GM18519 (cell line): ENCODE measurements at regions not wholly inside any gene's neighbourhood (a gene's known extent, or its start where the extent isn't known, plus 50 kb on each side); places are given as distances from the start of the nearest gene placed in this dataset.

Source experiments
- ATAC-seq: cut with Tn5 transposase; IDR thresholded peaks from one replicate; pipeline ENCODE4 v1.9.1; 2021; ENCODE audit warnings: mild to moderate bottlenecking, moderate library complexity; ENCODE audit not compliant: unreplicated experiment, low FRiP score

DNA sequence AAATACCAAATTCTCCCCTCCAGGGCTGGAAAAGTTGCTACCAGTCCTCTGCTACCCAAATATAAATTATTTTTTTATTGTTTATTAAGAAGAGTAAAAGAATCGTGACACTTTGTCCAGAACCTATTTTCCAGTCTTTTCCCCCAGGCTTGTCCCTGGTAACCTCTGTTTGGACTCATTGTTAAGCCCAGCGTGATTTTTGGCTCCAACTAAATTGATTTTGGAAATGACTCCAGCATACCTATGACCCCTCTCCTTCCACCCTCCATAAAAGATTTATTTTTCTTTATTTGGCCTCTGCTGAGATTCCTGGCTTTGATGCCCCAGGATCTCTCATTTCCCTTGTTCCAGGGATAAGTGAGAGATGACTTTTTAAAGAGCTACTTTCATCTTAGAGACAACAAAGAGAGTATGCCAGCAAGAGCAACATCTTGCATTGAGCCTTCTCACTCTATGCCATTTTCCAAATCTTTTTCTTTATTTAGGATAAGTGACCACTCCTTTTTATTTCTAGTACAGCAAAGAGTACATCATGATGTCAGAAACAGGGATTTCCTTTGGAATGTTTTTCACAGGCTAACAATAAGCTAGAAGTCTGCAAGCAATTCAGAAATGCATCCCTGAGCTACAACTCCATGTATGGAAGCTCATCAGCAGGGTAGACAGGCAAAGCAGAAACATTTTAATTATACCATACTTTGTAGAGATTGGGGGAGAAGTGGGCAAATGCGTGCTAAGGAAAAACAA, 75.8 kb downstream of the DAD1 start:
- no peak for ATAC-seq

DNA sequence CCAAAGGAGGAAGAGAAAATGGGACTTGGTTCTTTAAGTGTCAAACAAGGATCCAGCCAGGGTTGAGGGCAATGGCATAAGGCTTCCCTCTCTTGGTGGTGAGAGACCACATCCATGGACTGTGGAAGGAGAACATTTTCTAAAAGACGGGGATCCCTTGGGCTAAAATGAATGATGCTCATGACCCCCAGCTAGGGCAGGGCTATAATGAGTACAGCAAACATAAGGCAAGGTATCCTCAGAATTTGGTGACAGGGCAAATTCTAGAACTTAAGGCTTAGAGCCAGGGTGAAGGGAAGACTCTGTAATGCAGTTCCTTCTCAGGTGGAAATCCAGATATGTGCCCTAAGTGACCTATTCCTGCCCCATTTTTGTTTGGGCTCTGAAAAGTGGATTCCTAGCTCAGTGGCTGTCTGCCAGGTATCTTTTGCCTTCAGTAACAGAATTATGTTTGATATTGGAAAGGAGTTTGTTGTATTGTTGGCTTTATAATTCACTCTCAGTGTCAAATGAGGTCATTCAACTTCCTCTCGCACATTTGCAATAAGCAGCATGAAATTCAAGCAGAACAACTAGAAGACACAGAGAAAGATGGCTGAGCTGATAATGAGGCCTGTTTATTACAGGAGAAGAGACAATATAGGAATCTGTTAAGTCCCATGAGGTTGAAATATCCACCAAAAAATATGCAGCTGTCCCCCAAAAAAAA, 76.8 kb downstream of the DAD1 start:
- no peak for ATAC-seq

DNA sequence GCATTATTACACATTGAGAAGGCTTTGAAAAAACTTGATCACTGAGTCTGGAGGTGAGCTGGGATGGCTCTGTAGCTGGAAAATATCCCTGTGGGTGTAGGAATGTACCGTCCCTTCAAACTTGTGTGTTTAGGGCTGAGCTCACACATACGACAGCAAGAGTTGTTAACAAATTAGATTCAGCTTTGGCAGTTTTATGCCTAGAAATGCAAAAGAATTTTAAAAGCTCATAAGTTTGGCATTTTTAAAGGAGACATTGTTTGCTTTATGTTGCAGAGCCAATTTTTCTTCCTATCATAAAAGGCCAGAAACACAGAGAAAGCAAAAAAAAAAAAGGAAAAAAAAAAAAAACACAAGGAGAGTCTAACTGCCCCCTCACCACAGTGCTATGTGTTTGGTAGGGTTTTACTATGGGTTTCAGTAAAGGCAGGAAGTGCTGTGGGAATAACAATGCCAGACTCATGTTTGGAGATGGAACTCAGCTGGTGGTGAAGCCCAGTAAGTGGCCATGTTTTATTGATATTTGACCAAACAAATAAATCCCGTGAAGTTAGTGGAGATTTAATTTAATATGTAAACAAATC, 78.4 kb downstream of the DAD1 start:
- no peak for ATAC-seq

GRCh38 chr14:22509751-22510300, 79.2 kb downstream of the DAD1 start:
- ATAC-seq = no peak

- ATAC-seq = no peak
These were observed 79.9 kb downstream of the DAD1 start for GRCh38 chr14:22509036-22509709.

DNA sequence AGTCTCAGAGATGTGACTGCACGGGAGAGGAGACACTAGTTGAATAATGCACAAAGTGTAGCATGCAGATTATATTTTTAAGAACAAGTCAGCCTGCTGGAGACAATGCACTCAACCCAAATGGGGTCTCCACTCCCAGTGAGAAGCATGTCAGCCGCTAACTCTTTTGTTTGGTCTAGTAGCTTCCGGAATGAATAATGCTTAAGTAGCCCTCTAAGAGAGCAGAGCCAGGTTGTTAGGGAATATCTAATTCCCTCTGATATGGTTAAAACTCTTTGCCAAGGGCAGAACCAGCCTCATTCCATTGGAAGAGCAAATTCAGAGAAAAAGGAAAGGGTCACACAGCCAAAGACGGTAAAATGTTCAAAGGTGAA, 80.4 kb downstream of the DAD1 start:
- no peak for ATAC-seq

GRCh38 chr14:22508150-22508457, 80.9 kb downstream of the DAD1 start:
- no peak for ATAC-seq

DNA sequence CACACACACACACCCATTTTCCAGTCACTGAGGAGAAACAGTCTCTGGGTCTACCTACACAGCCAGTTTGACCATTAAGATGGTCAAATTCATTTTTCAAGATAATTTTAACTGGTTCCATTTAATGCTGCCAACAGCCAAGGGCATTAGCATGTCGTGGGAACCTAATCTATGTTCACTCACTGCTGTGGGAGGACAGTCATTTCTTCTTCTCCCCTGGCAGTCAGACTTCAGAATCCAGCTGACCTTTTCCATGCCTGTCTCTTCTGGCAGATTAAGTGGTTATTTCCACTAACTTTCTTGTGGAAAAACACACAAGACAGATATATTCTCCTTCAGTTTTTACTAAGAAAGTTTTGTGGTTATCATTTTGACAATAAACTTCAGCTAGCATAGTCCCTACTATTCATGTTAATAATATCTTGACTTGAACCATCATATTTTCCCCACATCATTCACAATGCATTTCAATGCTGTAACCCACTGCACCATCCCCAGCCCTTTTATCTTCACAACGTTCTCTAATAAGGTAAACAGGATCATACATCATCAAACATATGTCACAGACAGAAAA, 82.2 kb downstream of the DAD1 start:
- no peak for ATAC-seq

- ATAC-seq = no peak
These were observed 82.7 kb downstream of the DAD1 start for GRCh38 chr14:22506378-22506710.

DNA sequence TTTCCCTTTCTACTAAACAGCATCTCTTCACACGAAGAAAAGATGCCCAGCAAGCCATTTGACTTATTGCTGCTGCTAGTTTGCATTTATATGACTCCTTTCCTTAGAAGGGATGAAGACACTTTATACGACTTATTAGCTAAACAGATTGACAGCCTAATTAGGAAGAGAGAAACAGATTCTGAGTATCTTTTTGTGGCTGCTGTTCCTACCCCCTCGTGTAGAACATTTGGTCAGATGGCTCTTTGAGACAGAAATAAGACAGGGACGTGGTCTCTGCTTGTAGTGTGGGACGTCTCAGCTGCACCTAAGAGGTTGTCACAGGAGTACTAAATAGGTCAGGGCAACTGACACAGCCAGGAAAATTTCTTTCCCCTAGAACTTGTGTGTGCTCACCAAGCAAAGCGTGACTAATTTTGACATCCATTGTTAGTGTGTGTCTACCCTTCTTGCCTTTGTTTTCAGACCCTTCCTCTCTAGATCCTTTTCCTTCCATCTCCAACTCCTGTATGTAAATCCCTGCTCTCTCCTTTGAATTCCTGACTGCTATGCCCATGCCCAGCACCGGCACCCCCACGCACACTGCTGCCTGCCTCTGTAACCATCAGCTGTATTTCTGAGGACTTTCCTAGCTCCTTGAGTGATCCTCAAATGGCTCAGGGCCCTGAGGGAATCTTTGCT, 83.2 kb downstream of the DAD1 start:
- peak; percentile 41 for ATAC-seq

GRCh38 chr14:22505309-22505696, 83.7 kb downstream of the DAD1 start:
- no peak for ATAC-seq

GRCh38 chr14:22502551-22502950, 86.5 kb downstream of the DAD1 start:
- ATAC-seq = no peak

DNA sequence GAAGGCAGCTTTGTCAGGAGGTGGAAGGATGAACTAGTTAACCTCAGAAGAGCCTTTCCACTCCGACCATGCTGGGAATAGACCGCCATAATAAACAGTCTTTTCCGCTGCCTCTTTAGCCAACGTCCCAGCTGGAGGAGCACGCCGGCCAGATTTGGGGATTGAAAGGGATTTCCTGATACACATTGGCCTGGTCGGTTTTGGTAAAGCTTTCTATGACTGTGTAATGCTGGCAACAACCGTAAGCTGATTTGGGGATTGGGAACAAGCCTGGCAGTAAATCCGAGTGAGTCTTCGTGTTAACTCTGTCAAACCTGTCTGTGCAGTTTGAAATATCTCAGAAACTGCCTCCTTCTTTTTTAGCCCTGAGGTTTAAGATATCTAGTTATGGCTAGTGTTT, 87.0 kb downstream of the DAD1 start:
- ATAC-seq = no peak

DNA sequence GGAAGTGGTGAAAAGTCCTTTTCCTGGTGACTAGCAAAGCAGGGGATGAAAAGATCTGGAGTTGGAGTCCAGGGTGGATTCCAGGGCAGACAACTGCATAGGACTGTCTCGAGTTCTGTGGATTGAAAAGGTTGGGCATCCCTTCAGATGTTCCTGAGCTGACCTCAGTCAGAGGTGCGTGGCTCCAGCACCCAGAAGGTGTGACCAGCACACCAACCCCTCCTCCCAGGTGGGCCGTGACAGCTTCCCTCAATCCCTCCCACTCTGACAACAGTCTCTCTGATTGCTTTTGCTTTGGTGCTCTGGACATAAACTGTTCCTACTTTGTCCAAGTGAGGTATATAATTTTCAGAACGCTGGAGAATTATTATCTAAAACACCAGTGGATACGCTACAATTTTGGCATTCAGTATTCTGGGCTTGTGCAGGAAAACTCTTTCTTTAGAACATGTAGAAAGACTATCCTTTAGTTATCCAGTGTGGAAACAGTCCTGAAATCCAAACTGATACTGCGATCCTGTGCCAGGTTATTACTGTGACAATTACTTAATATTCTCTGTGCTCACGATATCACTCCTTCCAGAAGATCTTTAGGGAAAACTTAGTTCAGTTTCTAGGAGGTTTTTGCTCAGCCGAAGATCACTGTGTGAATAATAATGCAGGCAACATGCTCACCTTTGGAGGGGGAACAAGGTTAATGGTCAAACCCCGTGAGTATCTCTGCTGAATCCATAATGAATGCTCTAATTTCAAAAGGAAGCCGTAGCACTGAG, 87.9 kb downstream of the DAD1 start:
- ATAC-seq = no peak

DNA sequence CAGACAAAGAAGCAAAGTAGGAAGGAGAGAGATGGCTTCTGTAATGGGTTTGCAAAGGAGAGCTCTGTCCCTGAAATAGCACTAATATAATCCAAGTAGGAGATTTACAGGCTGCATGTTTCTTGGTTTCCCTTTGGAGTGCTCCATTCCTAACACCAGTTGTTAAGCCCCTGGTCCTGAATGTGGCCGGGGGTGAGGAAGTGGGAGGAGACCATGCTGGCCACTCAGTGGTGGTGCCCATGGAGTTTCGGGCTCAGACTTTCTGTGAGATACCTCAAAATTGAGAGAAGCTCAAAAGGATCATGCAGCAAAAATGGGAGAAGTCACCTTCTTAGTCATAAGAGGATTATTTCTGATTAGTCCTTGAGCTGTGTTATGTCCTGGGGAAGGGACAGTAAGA, 88.5 kb downstream of the DAD1 start:
- no peak for ATAC-seq

DNA sequence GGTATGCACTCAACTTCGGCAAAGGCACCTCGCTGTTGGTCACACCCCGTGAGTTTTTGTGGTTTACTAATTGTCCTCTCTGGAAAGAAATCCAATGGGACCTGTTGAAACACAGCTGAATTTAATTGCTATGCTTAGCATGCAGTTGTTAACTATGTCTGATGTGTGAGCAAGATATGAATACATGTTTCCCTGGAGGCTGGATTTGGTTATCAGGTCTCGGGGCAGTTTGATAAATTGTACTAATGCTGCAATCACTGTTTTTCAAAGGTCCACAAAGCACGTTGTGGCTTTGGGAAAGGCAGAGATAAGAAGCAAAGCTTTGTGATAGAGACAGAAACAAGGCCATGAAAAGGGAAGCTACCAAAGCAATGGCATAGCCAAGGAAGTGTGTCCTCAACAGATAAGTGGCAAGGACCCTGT, 91.3 kb downstream of the DAD1 start:
- ATAC-seq = no peak

DNA sequence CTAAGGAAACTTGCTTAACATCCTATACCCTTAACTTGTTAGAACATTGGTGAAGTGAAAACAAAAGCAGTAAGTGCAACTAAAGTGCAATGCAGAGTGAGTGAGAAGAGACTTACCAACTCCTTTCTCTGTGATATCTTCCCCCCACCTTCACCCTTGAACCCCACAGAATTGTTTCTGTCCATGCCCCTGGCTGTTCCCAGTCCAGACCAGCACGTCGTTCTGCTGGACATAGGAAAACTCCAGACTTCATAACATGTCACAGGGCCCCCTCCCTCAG, 91.9 kb downstream of the DAD1 start:
- no peak for ATAC-seq

DNA sequence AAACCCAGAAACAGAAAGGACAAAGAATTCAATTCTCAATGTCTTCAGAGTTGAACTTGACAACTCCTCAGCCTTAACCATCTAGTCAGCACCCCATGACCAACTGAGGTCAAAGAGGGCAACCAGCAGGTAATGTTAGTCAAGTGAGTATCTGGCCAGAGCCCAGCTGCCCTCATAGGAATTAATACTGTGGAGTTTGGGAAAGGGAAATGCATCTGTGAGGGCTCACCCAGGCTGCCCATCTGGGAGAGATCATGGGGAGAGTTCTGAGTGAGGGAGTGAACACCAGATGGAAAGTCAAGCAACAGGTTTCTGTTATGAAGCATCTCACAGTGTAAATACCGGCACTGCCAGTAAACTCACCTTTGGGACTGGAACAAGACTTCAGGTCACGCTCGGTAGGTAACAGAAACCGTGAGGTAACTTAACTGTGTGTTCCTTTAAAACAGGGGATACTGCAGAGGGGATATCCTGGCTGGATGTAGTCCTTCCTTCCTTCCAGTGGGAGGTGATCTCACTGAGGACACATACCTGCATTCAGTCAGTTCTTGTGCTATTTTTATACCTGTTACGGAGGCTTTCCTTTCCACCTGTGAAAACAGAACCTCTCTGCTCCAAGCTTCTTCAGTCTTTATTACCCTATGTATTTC, 94.4 kb downstream of the DAD1 start:
- ATAC-seq = no peak

GRCh38 chr14:22493753-22494152, 95.3 kb downstream of the DAD1 start:
- no peak for ATAC-seq
